HG03159 (cell line): ENCODE measurements at regions not wholly inside any gene's neighbourhood (a gene's known extent, or its start where the extent isn't known, plus 50 kb on each side); places are given as distances from the start of the nearest gene placed in this dataset.

ENCODE experiments used
- ATAC-seq: cut with Tn5 transposase; IDR thresholded peaks from one replicate; pipeline ENCODE4 v1.9.1; 2021; ENCODE audit warnings: mild to moderate bottlenecking, moderate library complexity; ENCODE audit not compliant: unreplicated experiment

- ATAC-seq: no peak
Measured at GRCh38 chr6:166776571-166776970, 149.5 kb upstream of the RPS6KA2 start.

- ATAC-seq: no peak
Measured at GRCh38 chr6:166775923-166776220, 148.8 kb upstream of the RPS6KA2 start.

GRCh38 chr6:166775180-166775922 lies 148.3 kb upstream of the RPS6KA2 start:
- peak; percentile 66 for ATAC-seq

- ATAC-seq: no peak
Measured at GRCh38 chr6:166774770-166775169, 147.7 kb upstream of the RPS6KA2 start.

GRCh38 chr6:166774292-166774691 lies 147.2 kb upstream of the RPS6KA2 start:
- no peak for ATAC-seq

- no peak for ATAC-seq
Measured at GRCh38 chr6:166772518-166772917, 145.5 kb upstream of the RPS6KA2 start.

- no peak for ATAC-seq
Measured at GRCh38 chr6:166771701-166772100, 144.7 kb upstream of the RPS6KA2 start.

- no peak for ATAC-seq
Measured at GRCh38 chr6:166770216-166771116, 143.4 kb upstream of the RPS6KA2 start.

- ATAC-seq: no peak
Measured at GRCh38 chr6:166769648-166770047, 142.6 kb upstream of the RPS6KA2 start.

GRCh38 chr6:166768761-166769160 lies 141.7 kb upstream of the RPS6KA2 start:
- no peak for ATAC-seq

- no peak for ATAC-seq
Measured at GRCh38 chr6:166767230-166767629, 140.2 kb upstream of the RPS6KA2 start.

- ATAC-seq: no peak
Measured at GRCh38 chr6:166766769-166767168, 139.7 kb upstream of the RPS6KA2 start.

- ATAC-seq: no peak
Measured at GRCh38 chr6:166765234-166765541, 138.1 kb upstream of the RPS6KA2 start.

- ATAC-seq: no peak
Measured at GRCh38 chr6:166764473-166765233, 137.6 kb upstream of the RPS6KA2 start.

GRCh38 chr6:166763606-166764472 lies 136.8 kb upstream of the RPS6KA2 start:
- no peak for ATAC-seq

GRCh38 chr6:166761801-166762200 lies 134.8 kb upstream of the RPS6KA2 start:
- ATAC-seq: no peak

GRCh38 chr6:166760288-166760687 lies 133.2 kb upstream of the RPS6KA2 start:
- no peak for ATAC-seq

GRCh38 chr6:166758136-166758704 lies 131.2 kb upstream of the RPS6KA2 start:
- no peak for ATAC-seq

- ATAC-seq: no peak
Measured at GRCh38 chr6:166757232-166758135, 130.4 kb upstream of the RPS6KA2 start.
